Tibial nerve (tissue), 3 donors: ENCODE measurements at regions not wholly inside any gene's neighbourhood (a gene's known extent, or its start where the extent isn't known, plus 50 kb on each side); places are given as distances from the start of the nearest gene placed in this dataset.

Source experiments
- EP300 ChIP-seq, 2 donors: sonication (generic); formaldehyde crosslinking; IDR thresholded peaks; one replicate each; pipeline ENCODE4 v1.6.1; 2017; ENCODE audit warnings: antibody characterized with exemption in 2 of 2, mild to moderate bottlenecking in 1 of 2
- POLR2A ChIP-seq, 2 donors: fragments of 450-650 bp; IDR thresholded peaks; one replicate each; pipeline ENCODE4 v1.6.1; 2017; ENCODE audit warnings: antibody characterized with exemption in 2 of 2, mild to moderate bottlenecking in 2 of 2, moderate library complexity in 2 of 2

- TF ChIP-seq EP300 (IDR thresholded peaks at IDR 0.05), result no peak
- TF ChIP-seq POLR2A (IDR thresholded peaks at IDR 0.05), result no peak
These were observed 215.5 kb downstream of the LNPK start for GRCh38 chr2:175786471-175787124.
